IgD-negative memory B cell (primary cell): ENCODE measurements at regions not wholly inside any gene's neighbourhood (a gene's known extent, or its start where the extent isn't known, plus 50 kb on each side); places are given as distances from the start of the nearest gene placed in this dataset.

ENCODE experiments used
- H3K27ac Mint-ChIP-seq, 3 donors: one replicate each; pipeline ENCODE4 v1.8.0; 2020 to 2022; ENCODE audit warnings: mild to moderate bottlenecking in 3 of 3, mixed read lengths in 3 of 3, moderate library complexity in 1 of 3
- H3K27me3 Mint-ChIP-seq: one replicate; pipeline ENCODE4 v1.8.0; 2021; ENCODE audit warnings: mixed read lengths
- H3K36me3 Mint-ChIP-seq: one replicate; pipeline ENCODE4 v1.8.0; 2020; ENCODE audit warnings: mild to moderate bottlenecking, mixed read lengths
- H3K4me1 Mint-ChIP-seq, 3 donors: one replicate each; pipeline ENCODE4 v1.8.0; 2020 to 2022; ENCODE audit warnings: mixed read lengths in 3 of 3, mild to moderate bottlenecking in 1 of 3
- H3K4me3 Mint-ChIP-seq, 4 donors: one replicate each; pipeline ENCODE4 v1.8.0; 2020 to 2022; ENCODE audit warnings: mild to moderate bottlenecking in 4 of 4, mixed read lengths in 4 of 4, moderate library complexity in 3 of 4
- H3K9me3 Mint-ChIP-seq, 3 donors: one replicate each; pipeline ENCODE4 v1.8.0; 2020 to 2021; ENCODE audit warnings: mixed read lengths in 3 of 3, mild to moderate bottlenecking in 1 of 3

DNA sequence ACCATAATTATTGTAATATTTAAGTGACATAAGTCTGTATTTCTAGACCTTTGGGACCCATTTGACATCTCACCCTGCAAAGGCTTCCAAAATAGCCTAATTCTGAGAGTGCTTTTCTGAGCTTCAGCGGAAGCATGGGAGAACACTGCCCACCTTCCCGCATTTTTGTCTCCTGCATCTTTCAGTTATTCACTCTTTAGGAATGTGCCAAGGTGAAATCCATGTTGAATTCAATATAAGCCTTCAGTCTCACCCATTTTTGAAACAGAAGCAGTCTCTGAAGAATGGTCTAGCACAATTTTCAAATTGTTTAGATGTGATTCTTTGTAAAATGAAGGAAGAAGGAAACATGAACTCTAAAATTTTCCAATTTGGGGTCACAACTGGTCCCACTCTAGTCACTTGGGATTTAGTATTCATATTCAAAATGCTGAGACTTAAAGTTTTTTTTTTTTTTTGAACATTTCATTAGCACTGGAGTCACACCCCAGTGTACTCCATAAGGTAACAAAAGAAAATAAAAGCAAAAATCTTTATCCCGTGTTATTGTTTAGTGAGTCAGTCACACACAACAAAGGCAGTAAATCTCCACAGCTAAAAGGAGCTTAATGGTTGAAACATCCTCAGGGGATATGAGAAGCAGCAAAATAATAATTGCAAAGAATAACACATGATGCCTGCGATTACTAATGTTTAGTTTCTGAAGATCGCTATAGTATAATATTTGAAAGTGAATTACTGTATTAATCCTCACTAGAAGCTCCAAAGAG is 479.9 kb upstream of the BTBD3 start:
- H3K4me1 Mint-ChIP-seq, result no peaks in the 10 kb centered on the region
- H3K9me3 Mint-ChIP-seq, result peaks cover 4 to 19% (median 9%) of the 10 kb centered on the region in 3 donors
- no peak overlapping the region for H3K27ac Mint-ChIP-seq
- H3K36me3 Mint-ChIP-seq, result peaks cover 3% of the 10 kb centered on the region
- no peak overlapping the region for H3K4me3 Mint-ChIP-seq
- no peaks in the 10 kb centered on the region for H3K27me3 Mint-ChIP-seq

DNA sequence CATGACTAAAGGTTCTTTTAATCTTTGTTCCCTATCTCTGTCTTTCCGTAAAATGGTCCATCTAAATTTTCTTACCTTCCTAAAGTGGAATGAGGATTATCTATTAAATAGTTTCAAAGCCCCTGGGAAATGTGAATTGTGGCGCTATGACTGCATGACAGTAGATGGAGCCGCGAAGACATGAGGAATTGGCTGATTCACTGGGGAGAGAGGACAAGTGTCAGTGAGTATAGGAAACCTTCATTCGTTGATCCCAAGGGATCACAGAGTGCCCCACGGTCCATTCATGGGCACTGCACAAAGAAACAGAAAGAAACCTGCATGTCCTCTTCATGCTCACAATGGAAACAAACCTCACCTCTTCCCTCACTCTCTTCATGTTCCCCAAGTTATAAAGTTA is 479.3 kb upstream of the BTBD3 start:
- H3K9me3 Mint-ChIP-seq, result peaks cover 4 to 24% (median 7%) of the 10 kb centered on the region in 3 donors

DNA sequence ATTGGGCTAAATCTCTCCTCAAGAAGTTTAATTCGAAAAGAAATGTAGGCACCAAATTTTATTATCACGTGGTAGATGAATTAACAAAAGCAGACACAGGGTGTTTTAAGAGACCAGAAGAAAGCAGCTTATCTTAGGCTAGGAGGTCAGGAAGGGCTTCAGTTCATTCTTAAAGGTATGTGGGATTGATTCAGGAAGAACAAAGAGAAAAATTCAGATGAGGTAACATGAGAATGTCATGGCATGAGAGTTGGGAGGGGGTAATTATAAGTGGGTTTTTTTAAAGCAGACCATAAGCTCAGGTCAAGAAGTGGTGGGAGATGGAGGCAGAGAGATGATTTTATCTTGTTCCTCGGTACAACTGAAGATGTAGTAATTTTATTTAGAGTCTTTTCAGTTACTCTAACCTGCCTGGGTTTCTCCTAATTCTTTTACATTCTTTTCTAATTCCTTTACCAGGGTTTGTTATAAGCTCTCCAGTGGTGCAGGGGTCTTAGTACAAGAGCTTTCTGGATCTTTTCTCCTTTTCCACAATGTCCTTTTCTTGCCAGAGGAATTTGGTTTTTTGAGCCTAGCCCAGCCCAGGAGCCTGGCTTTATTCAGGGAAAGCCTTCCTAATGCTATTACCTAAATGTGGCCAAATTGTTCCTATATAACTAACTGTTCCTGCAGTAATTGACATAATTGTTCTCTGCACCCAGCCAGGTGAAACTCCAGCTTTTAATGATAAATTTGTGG is 474.1 kb upstream of the BTBD3 start:
- Mint-ChIP-seq H3K9me3 (peaks cover 0 to 5% (median 0%) of the 10 kb centered on the region in 3 donors), H3K4me3 (no peak overlapping the region), H3K36me3 (peaks cover 3% of the 10 kb centered on the region), H3K27me3 (no peaks in the 10 kb centered on the region), H3K4me1 (no peaks in the 10 kb centered on the region), H3K27ac (no peak overlapping the region)

More for the DNA sequence above, 479.3 kb upstream of the BTBD3 start:
- H3K4me1 Mint-ChIP-seq, result no peaks in the 10 kb centered on the region
- H3K27me3 Mint-ChIP-seq, result no peaks in the 10 kb centered on the region
- H3K27ac Mint-ChIP-seq, result no peak overlapping the region
- H3K36me3 Mint-ChIP-seq, result peaks cover 3% of the 10 kb centered on the region
- H3K4me3 Mint-ChIP-seq, result no peak overlapping the region

DNA sequence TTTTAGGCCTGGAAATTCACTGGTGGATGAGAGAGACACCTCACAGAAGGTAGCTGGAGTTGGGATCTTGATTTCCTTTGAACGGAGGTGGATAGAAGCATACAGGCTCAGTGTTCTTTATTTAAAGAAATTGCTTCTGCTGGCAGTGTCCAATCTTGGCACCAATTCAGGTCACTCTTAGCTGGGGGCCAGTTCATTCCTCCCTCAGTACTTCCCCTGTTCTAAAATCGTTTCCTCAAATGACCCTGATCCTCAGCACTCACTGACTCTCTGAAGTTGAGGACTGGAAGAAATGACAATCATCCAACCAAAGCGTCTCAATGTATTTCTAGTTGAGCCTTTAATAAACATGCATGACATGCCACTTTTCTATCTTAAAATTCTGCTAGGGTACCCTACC is 472.5 kb upstream of the BTBD3 start:
- H3K36me3 Mint-ChIP-seq, result peaks cover 3% of the 10 kb centered on the region
- H3K4me1 Mint-ChIP-seq, result no peaks in the 10 kb centered on the region
- peaks cover 0 to 5% (median 0%) of the 10 kb centered on the region in 3 donors for H3K9me3 Mint-ChIP-seq
- H3K27me3 Mint-ChIP-seq, result no peaks in the 10 kb centered on the region
- H3K4me3 Mint-ChIP-seq, result no peak overlapping the region
- H3K27ac Mint-ChIP-seq, result no peak overlapping the region

DNA sequence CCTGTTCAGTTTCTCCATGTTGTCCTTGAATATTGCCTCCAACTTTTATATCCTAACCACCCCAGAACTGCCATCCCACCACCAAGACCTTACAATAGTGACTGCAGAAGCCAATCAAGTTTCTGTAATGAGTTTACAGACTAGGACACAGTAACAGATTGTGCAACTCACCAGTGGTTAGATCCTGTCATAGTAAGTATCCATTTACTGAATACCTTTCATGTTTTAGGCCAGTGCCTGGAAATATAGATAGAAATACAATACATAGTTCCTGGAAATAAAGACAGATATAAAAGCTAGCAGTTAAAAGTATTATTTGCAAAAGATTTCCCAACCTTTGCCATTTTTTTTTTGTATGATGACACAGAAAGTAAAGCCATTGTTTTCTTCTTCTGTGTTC is 471.8 kb upstream of the BTBD3 start:
- Mint-ChIP-seq H3K9me3 (peaks cover 0 to 5% (median 0%) of the 10 kb centered on the region in 3 donors), H3K27me3 (no peaks in the 10 kb centered on the region), H3K4me1 (no peaks in the 10 kb centered on the region), H3K4me3 (no peak overlapping the region), H3K27ac (no peak overlapping the region), H3K36me3 (peaks cover 3% of the 10 kb centered on the region)

DNA sequence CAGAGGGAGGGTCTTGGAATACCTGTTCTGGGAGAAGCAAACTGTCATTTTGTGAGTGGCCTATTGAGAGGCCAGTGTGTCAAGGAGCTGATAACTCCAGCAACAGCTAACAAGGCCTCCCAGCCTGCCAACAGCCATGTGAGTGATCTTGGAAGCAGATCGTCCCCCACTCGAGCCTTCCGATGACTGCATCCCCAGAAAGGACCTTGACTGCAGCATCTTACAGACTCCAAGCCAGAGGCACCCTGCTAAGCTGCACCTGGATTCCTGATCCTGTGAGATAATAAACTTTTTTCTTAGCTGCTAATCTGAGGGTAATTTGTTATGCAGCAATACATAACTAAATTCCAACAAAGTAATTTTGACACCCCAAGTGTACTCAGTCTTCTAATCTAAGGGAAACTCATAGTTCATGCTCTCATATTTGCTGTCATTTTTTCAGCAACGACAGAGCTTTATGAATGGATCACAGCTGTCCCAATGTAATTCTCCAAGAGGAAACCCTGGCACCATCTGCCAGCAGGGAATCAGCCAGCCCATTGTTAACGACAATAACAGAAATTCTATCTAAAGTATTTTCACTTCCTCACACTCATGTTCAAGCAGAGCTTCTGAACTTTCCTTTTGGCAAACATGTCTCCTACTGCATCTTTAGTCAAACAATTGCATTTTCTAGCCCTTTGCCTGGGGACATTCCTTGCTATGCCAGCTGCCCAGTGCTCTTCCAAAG is 470.2 kb upstream of the BTBD3 start:
- Mint-ChIP-seq H3K36me3 (no peaks in the 10 kb centered on the region), H3K4me3 (no peak overlapping the region), H3K27me3 (no peaks in the 10 kb centered on the region), H3K27ac (no peak overlapping the region), H3K9me3 (peaks cover 0 to 5% (median 0%) of the 10 kb centered on the region in 3 donors), H3K4me1 (no peaks in the 10 kb centered on the region)

DNA sequence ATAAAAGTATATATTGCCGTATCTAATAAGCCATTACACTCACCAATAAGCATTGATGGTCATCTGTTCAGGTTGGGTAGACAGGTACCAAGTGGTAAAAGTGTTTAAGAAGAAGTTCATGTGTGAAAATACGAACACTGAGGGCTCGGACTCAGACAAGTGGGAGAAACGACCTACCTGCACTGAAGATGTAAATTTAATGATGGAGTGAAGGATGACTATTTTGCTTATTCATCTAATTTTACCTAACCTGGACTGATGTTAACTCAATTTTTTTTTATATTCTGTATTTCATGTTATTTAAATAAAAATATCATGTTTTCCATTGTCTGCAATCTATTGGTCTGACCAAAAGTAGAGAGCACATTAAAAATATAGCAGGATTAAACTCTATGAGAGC is 469.1 kb upstream of the BTBD3 start:
- no peak overlapping the region for H3K27ac Mint-ChIP-seq
- H3K4me3 Mint-ChIP-seq, result no peak overlapping the region
- no peaks in the 10 kb centered on the region for H3K27me3 Mint-ChIP-seq
- no peaks in the 10 kb centered on the region for H3K9me3 Mint-ChIP-seq
- H3K36me3 Mint-ChIP-seq, result no peaks in the 10 kb centered on the region
- no peaks in the 10 kb centered on the region for H3K4me1 Mint-ChIP-seq

DNA sequence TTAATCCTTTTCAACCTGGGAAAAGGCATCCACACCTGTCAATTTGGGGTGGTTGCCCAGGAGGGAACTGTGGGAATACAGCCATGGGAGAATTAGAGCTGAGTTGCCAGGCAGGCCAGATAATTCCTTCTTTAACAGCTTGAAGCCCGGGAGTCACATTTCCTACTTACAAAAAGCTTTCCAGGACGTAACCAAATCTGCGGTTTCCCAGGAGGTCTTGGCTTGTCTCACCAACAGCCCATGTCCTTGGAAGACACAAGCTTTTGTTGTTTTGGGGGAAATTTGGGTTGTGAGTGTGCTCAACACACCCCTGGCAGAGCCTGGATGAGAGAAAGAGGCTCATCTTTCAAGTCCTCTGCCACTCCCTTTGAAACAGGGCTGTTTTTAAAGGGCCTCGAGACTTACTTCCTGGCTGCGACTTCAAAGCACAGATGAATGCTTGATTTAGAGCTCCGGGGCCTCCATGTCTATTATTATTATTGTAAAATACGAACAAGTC is 465.9 kb upstream of the BTBD3 start:
- no peak overlapping the region for H3K27ac Mint-ChIP-seq
- H3K9me3 Mint-ChIP-seq, result peaks cover 0 to 3% (median 2%) of the 10 kb centered on the region in 3 donors
- no peak overlapping the region for H3K4me3 Mint-ChIP-seq
- no peaks in the 10 kb centered on the region for H3K36me3 Mint-ChIP-seq
- H3K4me1 Mint-ChIP-seq, result no peaks in the 10 kb centered on the region
- H3K27me3 Mint-ChIP-seq, result no peaks in the 10 kb centered on the region

DNA sequence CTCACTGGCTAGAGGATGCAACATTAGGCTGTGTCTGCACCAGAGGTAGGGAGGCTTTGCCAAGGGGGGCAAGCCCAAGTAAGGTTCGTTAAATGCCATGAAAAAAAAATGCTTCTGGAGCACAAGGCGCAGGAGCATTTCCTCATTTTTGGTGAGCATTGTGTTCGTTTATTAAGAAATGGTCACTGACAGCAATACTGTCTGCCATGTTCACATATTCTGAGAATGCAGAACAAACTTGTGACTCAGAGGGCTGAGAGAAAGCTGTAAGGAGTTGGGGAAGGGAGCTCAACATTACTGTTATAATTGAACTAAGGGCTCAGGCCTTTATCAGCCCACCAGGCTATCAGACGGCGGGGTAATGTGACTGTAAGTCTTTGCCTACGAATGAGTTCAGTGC is 465.4 kb upstream of the BTBD3 start:
- H3K36me3 Mint-ChIP-seq, result no peaks in the 10 kb centered on the region
- no peak overlapping the region for H3K27ac Mint-ChIP-seq
- H3K4me1 Mint-ChIP-seq, result no peaks in the 10 kb centered on the region
- no peaks in the 10 kb centered on the region for H3K27me3 Mint-ChIP-seq
- peaks cover 0 to 3% (median 2%) of the 10 kb centered on the region in 3 donors for H3K9me3 Mint-ChIP-seq
- H3K4me3 Mint-ChIP-seq, result no peak overlapping the region

DNA sequence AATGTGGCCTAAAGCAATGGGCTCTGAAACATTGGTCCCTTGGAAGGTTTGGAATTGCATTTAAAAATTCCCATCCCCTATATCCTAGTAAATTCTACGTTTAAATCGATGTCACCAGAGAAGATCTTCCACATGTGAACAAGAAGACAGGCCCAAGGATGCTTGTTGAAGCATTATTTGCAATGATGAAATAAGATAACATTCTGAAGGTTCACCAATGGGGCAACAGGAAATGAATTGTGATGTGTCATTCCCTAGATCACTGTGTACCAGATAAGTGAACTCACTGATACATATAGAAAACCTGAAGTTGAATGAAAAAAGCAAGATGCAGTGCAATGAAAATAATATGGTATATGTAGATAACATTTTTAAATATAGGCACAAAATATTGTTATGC is 464.3 kb upstream of the BTBD3 start:
- peaks cover 0 to 3% (median 2%) of the 10 kb centered on the region in 3 donors for H3K9me3 Mint-ChIP-seq
- no peaks in the 10 kb centered on the region for H3K36me3 Mint-ChIP-seq
- no peak overlapping the region for H3K4me3 Mint-ChIP-seq
- no peaks in the 10 kb centered on the region for H3K4me1 Mint-ChIP-seq
- peak overlapping the region in 1 of 3 donors; percentile 65 for H3K27ac Mint-ChIP-seq
- no peaks in the 10 kb centered on the region for H3K27me3 Mint-ChIP-seq

DNA sequence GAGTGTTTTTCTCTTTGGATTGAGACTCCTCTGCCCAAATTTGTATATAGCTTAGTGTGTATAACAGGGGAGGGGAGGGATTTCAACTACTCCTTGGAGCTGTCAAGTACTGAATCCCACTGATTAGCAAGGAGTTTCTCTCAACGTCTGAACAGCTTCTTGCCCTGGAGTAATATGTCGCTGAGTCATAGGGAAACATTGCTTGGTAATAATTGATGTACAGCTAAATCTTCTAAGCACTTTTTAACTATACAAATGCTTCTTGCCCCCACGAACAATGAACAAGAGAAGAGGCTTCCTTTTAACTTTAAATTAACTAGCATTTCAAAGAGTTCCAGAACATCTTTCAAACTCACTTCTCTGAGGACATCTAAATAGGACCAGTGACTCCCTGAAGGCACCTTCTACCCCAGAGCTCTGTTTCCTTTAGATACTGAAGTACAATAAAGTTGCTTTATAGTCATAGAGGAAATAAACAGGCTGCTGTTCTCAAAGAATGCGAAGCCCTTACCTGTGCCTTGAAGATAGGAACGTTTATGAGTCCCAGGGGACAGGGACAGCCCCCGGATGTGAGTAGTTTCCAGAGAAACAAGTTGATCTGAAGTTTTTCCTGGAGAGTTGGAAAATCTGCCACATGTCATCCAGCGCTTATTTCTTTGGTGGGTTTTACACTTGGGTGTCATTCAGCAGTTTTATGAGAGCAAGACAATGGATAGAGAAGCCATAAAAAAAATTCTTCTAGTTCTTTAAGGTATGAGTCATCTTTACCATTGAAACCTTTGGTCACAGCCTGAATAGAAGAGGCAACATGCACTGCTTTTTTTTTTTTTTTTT is 462.5 kb upstream of the BTBD3 start:
- peaks cover 0 to 3% (median 2%) of the 10 kb centered on the region in 3 donors for H3K9me3 Mint-ChIP-seq
- no peak overlapping the region for H3K4me3 Mint-ChIP-seq
- H3K4me1 Mint-ChIP-seq, result no peaks in the 10 kb centered on the region
- H3K36me3 Mint-ChIP-seq, result no peaks in the 10 kb centered on the region
- no peak overlapping the region for H3K27ac Mint-ChIP-seq
- no peaks in the 10 kb centered on the region for H3K27me3 Mint-ChIP-seq

DNA sequence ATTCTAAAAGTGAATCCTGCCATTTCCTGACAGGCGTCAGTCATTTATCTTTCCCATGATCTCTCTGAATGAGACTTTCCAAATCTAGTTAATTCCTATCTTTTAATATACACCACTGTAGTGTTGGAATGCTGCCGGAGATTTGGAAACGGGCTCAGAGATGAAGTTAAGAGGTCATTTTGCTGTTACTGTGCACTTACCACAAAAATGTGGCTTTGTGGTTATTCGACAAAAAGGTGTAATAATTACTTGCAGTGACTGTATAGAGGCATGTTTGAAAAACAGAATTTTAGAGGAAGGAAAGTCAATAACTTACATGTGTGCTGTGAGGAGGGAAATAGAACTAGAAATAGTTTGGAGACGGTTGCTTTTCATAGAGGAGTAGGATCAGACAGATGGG is 460.2 kb upstream of the BTBD3 start:
- H3K9me3 Mint-ChIP-seq, result peaks cover 0 to 3% (median 2%) of the 10 kb centered on the region in 3 donors
- no peaks in the 10 kb centered on the region for H3K27me3 Mint-ChIP-seq
- H3K36me3 Mint-ChIP-seq, result no peaks in the 10 kb centered on the region
- H3K4me3 Mint-ChIP-seq, result no peak overlapping the region
- H3K27ac Mint-ChIP-seq, result no peak overlapping the region
- H3K4me1 Mint-ChIP-seq, result no peaks in the 10 kb centered on the region

DNA sequence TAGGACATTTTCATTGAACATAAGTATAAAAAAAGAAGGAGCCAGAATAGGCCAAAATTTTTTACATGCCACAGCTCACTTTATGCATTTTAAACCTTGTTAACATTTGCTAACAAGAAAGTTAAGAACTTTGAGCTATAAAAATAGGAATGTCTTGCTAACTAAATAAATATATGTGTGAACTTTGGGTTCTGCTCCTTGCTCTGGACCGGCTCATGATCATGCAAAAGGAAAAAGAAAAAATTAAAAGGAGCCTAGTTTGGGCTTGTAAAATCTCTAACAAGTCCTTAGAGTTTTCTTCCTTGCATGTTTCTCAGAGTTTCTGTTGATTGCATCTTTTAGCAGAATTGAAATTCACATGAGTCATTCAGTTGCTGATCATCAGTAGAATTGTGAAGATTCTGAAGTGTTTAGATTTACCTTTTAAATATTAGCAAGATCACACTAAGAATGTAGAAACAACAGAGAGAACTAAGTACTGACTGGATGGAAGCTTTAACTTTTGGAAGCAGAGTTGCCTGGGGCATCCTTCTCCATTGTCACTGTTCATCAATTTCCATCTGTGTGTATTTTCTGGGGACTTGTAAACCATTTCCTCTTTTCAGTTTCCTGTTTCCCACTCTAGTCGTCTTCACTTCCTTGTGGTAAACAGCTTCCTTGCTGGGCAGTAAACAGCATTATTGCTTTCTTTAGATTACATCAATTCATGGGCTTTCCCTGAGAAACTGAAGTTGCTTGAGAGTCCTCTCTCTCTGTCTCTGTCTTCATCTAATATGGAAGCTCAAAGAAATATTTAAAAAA is 458.4 kb upstream of the BTBD3 start:
- H3K36me3 Mint-ChIP-seq, result no peaks in the 10 kb centered on the region
- no peak overlapping the region for H3K4me3 Mint-ChIP-seq
- no peaks in the 10 kb centered on the region for H3K27me3 Mint-ChIP-seq
- H3K9me3 Mint-ChIP-seq, result peaks cover 0 to 2% (median 0%) of the 10 kb centered on the region in 3 donors
- no peaks in the 10 kb centered on the region for H3K4me1 Mint-ChIP-seq
- no peak overlapping the region for H3K27ac Mint-ChIP-seq

DNA sequence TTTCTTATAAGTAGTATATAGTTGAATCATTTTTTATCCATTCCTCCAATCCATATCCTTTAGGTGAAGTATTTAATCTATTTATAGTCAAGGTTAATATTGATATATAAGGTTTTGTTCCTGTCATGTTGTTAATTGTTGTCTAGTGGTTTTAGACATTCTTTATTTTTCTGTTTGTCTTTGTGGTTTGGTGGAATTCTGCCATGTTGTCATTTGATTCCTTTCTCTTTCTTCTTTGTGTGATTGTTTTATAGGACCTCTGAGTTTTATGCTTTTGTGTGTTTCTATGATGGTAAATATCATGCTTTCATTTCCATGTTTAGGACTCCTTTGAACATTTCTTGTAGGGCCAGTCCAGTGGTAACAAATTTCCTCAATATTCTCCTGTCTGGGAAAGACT is 450.3 kb upstream of the BTBD3 start:
- Mint-ChIP-seq H3K4me1 (no peaks in the 10 kb centered on the region), H3K4me3 (no peak overlapping the region), H3K9me3 (peaks cover 0 to 7% (median 2%) of the 10 kb centered on the region in 3 donors), H3K27me3 (no peaks in the 10 kb centered on the region), H3K27ac (no peak overlapping the region), H3K36me3 (no peaks in the 10 kb centered on the region)
